Esophagus muscularis mucosa (tissue), 2 donors: ENCODE measurements at regions not wholly inside any gene's neighbourhood (a gene's known extent, or its start where the extent isn't known, plus 50 kb on each side); places are given as distances from the start of the nearest gene placed in this dataset.

Experiments
- POLR2A ChIP-seq: fragments of 450-650 bp; IDR thresholded peaks from one replicate; pipeline ENCODE4 v1.6.1; 2017; ENCODE audit warnings: antibody characterized with exemption, moderate library complexity, mild to moderate bottlenecking, low read depth
- POLR2AphosphoS5 ChIP-seq, 2 donors: sonication (generic); formaldehyde crosslinking; IDR thresholded peaks; one replicate each; pipeline ENCODE4 v1.6.1; 2017; ENCODE audit warnings: antibody characterized with exemption in 2 of 2

GRCh38 chr5:34497470-34497808 is 158.7 kb upstream of the RAI14 start:
- TF ChIP-seq POLR2AphosphoS5 (IDR thresholded peaks at IDR 0.05), result no peak
- TF ChIP-seq POLR2A, result no peak
